Hindlimb muscle (tissue), 1 donor: ENCODE measurements at regions not wholly inside any gene's neighbourhood (a gene's known extent, or its start where the extent isn't known, plus 50 kb on each side); places are given as distances from the start of the nearest gene placed in this dataset.
"Not testable (repeated sequence)": the region's sequence is repeated elsewhere in the genome, so short reads cannot be mapped to it uniquely, and the experiment has no call there.

Source experiments
- DNase-seq: peaks from one replicate; pipeline ENCODE4 v3.0.0-alpha.2; 2013

DNA sequence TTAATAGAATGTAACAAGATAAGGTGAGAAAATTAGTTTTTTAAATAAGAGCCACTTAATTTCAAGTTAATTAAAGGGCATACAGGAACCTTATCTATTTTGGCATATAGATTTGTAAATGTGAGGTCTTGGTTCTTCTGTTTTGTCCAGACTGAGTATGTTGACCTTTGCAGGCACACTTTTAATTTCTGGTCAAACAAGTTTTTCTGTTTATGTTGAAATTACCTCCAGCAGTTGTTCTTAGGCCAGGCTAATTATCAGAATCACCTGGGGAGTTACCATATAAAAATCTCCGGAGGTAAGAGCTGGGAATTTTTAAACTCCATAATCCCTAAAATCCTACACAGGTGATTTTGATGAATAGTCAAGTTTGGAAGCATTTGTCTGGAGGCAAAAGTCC, 227.4 kb upstream of the ANKRD50 start:
- no peak for DNase-seq

DNA sequence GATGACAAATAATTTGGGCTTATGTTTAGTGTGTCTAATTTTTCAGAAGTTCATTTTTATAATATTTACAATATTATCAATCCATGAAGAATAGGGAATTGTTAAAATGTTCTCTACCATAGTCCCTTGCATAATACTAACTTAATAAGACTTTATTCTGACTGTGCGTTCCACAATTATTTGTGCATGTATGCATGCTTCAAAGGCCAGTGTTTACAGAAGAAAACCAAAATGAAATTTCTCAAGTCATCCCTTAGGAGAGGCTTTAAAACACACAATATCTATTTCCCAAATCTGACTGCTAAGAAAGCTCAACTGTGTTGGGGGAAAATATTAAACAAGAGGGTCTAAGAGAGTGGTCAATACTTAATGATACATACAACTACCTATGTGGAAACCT, 226.3 kb upstream of the ANKRD50 start:
- no peak for DNase-seq

- no peak for DNase-seq
Measured at GRCh38 chr4:124937993-124938392, 225.5 kb upstream of the ANKRD50 start.

DNA sequence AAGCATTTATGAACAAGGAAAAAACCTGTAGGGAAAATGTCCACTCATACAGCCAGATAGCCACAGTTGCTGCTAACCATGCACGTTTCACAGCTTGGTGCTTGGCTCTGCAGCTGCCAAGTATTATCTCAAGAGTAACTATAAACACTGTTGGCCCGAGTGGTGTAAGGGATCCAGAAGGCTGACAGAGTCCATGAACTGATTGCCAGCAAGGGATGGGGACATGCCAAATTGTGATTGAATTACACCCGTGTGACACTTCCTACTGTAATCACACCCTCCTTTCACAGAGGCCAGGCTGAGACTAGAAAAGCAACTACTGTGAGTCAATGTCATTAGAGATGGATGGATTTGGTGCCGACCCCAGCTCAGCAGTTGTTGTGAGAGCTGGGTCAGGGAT, 223.9 kb upstream of the ANKRD50 start:
- DNase-seq: peak; percentile 65

- no peak for DNase-seq
Measured at GRCh38 chr4:124934916-124935315, 222.4 kb upstream of the ANKRD50 start.

DNA sequence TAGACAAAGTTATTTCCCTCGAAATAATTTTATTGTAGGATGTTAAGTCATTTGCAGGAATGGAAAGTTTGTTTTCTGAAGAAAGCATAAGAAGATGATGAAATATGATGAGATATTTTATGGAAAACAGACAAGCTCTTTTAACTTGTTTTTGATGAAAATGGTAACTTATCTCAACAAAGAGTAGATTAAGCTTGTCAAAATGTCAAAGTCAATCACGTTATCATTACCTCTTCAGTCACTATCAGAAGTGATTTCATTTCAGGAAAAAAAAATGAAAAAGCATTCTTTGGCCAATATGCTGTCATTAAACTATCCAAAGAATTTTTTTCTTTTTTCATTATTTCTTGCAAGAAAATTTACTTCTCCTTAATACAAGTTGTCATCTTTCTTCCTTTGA, 221.0 kb upstream of the ANKRD50 start:
- no peak for DNase-seq

- no peak for DNase-seq
Measured at GRCh38 chr4:124932447-124932846, 219.9 kb upstream of the ANKRD50 start.

- DNase-seq: peak; percentile 30
Measured at GRCh38 chr4:124931050-124931449, 218.5 kb upstream of the ANKRD50 start.

GRCh38 chr4:124922748-124923147, 210.2 kb upstream of the ANKRD50 start:
- DNase-seq: not testable (repeated sequence)

GRCh38 chr4:124918559-124919122, 206.1 kb upstream of the ANKRD50 start:
- DNase-seq: no peak

- DNase-seq: no peak
Measured at GRCh38 chr4:124915073-124915472, 202.5 kb upstream of the ANKRD50 start.

DNA sequence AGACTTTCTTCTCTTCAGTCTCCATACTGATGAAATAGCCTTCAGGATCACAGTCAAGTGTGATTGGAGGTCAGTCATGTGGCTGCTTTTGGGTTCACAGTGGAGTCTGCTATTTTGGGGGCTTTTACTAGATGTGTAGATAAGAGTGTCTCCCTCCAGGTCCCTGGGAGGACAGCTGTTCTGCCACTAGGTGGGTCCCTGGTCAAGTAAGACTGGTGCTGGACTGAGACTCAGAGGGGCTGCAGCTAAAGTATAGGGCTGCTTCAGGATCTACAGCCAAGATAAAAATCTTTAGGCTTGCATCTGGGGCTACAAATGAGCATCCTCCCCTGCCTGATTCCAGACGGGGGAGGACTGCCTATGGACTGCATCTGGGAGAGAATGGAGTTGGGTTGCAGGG, 200.7 kb upstream of the ANKRD50 start:
- DNase-seq: no peak

DNA sequence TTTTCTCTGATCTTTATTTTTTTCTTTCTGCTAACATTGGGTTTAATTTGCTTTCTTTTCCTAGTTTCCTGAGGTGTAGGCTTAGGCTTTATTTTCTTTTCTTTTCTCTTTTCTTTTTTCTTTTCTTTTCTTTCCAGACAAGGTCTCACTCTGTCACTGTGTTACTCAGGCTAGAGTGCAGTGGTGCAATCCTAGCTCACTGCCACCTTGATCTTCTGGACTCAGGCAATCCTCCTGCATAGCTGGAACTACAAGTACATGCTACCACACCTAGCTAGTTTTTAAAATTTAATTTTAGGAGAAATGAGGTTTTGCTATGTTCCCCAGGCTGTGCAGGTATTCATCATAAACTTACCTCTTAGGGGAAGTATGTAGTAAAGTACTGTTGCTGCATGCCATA, 197.8 kb upstream of the ANKRD50 start:
- DNase-seq: no peak

DNA sequence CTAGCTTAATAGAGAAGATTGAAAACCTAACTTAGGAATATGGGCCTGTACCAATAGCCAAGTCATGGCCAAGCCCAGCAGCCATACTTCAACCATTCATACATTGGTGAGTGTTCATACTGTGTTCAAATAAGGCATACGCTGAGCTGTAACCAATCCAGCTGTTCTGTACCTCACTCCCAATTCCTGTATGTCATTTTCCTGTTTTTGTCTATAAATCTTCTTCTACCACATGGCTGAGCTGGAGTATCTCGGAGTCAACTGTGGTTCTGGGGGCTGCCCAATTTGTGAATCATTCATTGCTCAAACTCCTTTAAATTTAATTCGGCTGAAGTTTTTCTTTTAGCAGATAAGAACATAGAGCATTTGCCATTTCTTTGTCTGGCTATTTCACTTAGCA, 195.3 kb upstream of the ANKRD50 start:
- no peak for DNase-seq

GRCh38 chr4:124905441-124905840, 192.9 kb upstream of the ANKRD50 start:
- no peak for DNase-seq

DNA sequence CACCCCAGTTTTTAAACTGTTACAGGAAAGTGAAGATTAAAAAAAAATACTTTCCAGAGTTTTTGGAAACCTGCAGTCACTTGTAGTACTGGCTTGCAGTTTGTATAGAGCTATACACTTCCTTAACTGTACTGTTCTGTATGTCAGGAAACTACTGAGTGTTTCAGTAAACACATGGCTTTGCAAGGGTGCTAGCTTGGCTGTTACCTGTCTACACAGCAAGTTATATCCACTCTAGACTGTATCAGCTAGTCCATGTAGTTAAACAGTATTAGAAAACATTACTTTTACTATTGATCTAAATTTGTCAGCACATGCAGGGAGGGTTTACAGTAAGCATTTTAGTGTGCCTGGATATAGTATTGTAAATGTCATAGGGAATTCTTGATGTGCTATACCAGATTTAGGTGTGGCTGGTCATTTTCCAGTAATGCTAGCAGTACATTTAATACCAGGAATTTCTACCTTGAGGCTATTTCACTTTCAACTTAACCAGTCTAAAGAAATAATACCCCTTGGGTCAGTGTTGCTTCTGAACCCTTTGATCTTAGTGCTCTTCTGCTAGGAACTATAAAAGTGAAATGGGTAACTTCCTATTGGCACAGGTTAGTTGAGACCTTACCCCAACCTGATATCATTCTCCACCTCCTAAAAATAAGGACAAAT, 192.3 kb upstream of the ANKRD50 start:
- no peak for DNase-seq

DNA sequence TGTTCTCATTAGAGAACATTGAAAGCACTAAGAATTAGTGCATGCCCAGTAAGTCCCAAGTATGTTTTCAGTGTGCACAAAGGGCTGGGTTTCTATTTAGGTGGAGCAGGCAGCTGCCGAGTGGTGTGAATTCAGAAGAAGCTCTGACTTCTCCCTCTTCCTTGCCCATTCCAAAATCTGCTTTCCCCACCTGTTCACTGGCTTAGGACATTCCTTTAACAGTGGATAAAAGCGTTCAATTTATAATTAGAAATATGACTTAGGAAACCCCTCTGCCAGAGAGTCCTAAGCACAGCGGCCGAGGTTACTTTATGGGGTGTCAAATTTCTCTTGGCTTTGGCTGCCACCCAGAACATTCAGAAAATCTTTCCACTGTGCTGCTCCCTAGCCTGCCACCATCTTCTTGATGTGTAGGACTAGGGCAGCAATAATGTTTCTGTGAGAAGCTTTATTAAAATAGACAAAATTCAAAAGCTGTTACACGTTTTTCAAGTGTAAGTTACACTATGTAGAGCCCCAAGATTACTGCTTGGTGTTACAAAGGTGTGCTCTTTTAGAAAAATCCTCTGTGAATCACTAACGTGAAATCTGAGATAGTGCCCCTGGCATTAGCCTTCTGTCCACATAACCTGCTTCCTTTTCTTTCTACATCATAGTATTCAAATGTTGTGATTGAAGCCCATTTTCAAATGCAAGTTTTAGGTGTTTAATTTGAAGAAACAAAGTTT, 191.6 kb upstream of the ANKRD50 start:
- peak; percentile 71 for DNase-seq

DNA sequence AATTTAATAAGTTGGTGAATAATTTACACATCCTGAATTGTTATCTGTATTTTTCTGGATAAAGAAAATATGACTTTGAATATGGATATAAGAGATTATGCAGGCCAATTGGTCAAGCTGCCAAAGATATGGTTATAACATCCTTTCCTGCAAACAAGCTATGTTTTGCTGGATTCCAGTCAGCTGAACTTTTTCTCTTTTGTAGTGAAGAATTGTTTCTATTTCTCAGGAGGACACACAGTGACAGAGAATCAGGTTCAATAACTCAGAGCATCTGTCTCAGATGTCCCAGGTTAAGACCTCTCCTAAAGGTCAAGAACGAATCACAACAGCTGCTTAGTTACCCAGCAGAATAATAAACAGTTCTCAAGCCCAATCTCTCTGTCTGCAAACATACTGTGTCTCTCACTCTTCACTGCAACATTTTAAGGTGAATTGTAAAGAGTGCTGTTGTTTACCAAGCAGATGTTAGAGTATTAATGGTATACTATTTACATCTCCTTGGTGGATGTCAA, 189.5 kb upstream of the ANKRD50 start:
- DNase-seq: peak; percentile 27

DNA sequence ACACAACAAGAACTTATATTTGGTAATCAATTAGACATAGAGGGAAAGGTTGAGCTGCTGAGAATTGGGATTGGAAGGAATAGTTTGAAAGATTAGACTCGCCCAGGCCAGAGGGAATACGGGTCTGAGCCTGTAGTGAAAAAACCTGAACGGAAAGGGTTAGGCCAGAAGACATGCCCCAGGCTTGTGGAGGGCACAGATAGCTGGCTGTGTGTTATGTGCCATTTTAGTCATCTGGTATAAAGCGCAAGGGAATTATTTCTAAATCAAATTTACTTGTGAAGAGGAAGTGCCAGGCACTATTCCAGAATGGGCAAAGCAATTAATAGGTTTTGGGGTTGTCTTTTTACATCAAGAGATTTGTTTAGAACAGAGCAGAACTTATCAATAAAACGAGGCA, 187.5 kb upstream of the ANKRD50 start:
- no peak for DNase-seq

- no peak for DNase-seq
Measured at GRCh38 chr4:124890522-124890921, 178.0 kb upstream of the ANKRD50 start.

- DNase-seq: no peak
Measured at GRCh38 chr4:124887739-124888138, 175.2 kb upstream of the ANKRD50 start.

- no peak for DNase-seq
Measured at GRCh38 chr4:124884316-124884715, 171.8 kb upstream of the ANKRD50 start.

DNA sequence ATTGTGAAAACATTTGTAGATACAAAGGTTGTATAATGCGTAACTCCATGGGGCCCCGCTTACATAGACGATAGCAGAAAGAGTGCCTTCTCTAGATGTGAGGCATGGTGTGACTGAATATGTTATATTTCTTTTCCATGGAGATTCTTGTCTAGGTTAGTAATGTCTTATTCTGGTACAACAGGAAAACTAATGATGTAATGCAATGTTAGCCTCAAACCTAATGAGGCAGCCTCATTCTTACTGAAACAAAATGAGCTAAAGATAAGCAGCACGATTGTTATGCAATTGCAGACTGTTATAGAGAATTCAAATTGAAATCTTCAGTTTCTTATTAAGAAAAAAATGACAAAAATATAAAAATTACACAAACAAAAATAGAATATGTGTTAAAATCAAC, 171.1 kb upstream of the ANKRD50 start:
- no peak for DNase-seq

- DNase-seq: no peak
Measured at GRCh38 chr4:124879195-124879594, 166.7 kb upstream of the ANKRD50 start.
